Head of caudate nucleus (tissue), 42 donors: ENCODE measurements at regions not wholly inside any gene's neighbourhood (a gene's known extent, or its start where the extent isn't known, plus 50 kb on each side); places are given as distances from the start of the nearest gene placed in this dataset.
A peak's percentile ranks its signal among the peaks of the same experiment; 100 is the strongest.
"Not testable (repeated sequence)": the region's sequence is repeated elsewhere in the genome, so short reads cannot be mapped to it uniquely, and the experiment has no call there.

Source experiments
- DNase-seq, 42 donors: peaks; one replicate each; pipeline versions ENCODE4 v3.0.0 to v3.0.0-alpha.2; 2020 to 2021; ENCODE audit warnings: mixed read lengths in 7 of 42
- intact Hi-C: fragments of 100-400 bp; cut with DNase I; formaldehyde crosslinking; loops from one replicate; pipeline ENCODE4 v1.15.0; 2022

- peak in 1 of 42 donors; percentile 13 for DNase-seq
- intact Hi-C loops, result no loop called here
Measured at GRCh38 chr2:72033636-72034035, 114.0 kb downstream of the CYP26B1 start.

GRCh38 chr2:72032481-72033041 is 115.1 kb downstream of the CYP26B1 start:
- DNase-seq, result peak in 2 of 42 donors; percentile 24 to 26
- intact Hi-C loops, result no loop called here

- intact Hi-C loops, result no loop called here
- DNase-seq, result peak in 3 of 42 donors; percentile 10 to 24 (median 22)
Measured at GRCh38 chr2:72031346-72032110, 116.1 kb downstream of the CYP26B1 start.

- intact Hi-C loops, result no loop called here
- DNase-seq, result peak in 5 of 42 donors; percentile 2 to 40 (median 18)
Measured at GRCh38 chr2:72028996-72029395, 118.7 kb downstream of the CYP26B1 start.

GRCh38 chr2:72028351-72028995 is 119.2 kb downstream of the CYP26B1 start:
- intact Hi-C loops, result no loop called here
- DNase-seq, result peak in 6 of 42 donors; percentile 2 to 18 (median 13)

GRCh38 chr2:72027426-72028161 is 120.1 kb downstream of the CYP26B1 start:
- intact Hi-C loops, result no loop called here
- DNase-seq, result peak in 10 of 42 donors; percentile 1 to 35 (median 9)

GRCh38 chr2:72026819-72027425 is 120.7 kb downstream of the CYP26B1 start:
- peak in 7 of 42 donors; percentile 2 to 25 (median 6) for DNase-seq
- intact Hi-C loops, result no loop called here

- peak in 10 of 42 donors; percentile 4 to 38 (median 8) for DNase-seq
- intact Hi-C loops, result no loop called here
Measured at GRCh38 chr2:72024451-72025175, 123.0 kb downstream of the CYP26B1 start.

- peak in 7 of 42 donors; percentile 3 to 33 (median 9) for DNase-seq
- intact Hi-C loops, result no loop called here
Measured at GRCh38 chr2:72023678-72024390, 123.8 kb downstream of the CYP26B1 start.

GRCh38 chr2:72021371-72021770 is 126.3 kb downstream of the CYP26B1 start:
- DNase-seq, result peak in 2 of 42 donors; percentile 3 to 9
- intact Hi-C loops, result not testable (repeated sequence)

GRCh38 chr2:72015266-72015665 is 132.4 kb downstream of the CYP26B1 start:
- no peak for DNase-seq
- intact Hi-C loops, result no loop called here

GRCh38 chr2:72014831-72015230 is 132.8 kb downstream of the CYP26B1 start:
- DNase-seq, result no peak
- intact Hi-C loops, result no loop called here

- intact Hi-C loops, result no loop called here
- peak in 3 of 42 donors; percentile 2 to 11 (median 6) for DNase-seq
Measured at GRCh38 chr2:72013726-72014125, 133.9 kb downstream of the CYP26B1 start.

GRCh38 chr2:72012886-72013574 is 134.6 kb downstream of the CYP26B1 start:
- intact Hi-C loops, result no loop called here
- DNase-seq, result peak in 5 of 42 donors; percentile 8 to 35 (median 13)

- intact Hi-C loops, result no loop called here
- DNase-seq, result peak in 3 of 42 donors; percentile 5 to 8 (median 6)
Measured at GRCh38 chr2:72011791-72012190, 135.9 kb downstream of the CYP26B1 start.

- intact Hi-C loops, result no loop called here
- peak in 4 of 42 donors; percentile 2 to 9 (median 6) for DNase-seq
Measured at GRCh38 chr2:72011370-72011689, 136.3 kb downstream of the CYP26B1 start.
